Panc1 (cell line): ENCODE measurements at regions not wholly inside any gene's neighbourhood (a gene's known extent, or its start where the extent isn't known, plus 50 kb on each side); places are given as distances from the start of the nearest gene placed in this dataset.

ENCODE experiments used
- CTCF ChIP-seq: fragments of 450-650 bp; IDR thresholded peaks from 2 replicates; pipeline ENCODE4 v1.5.1; 2017; ENCODE audit warnings: mild to moderate bottlenecking
- POLR2AphosphoS5 ChIP-seq: IDR thresholded peaks from 2 replicates; pipeline ENCODE4 v1.6.1; 2012; ENCODE audit warnings: mild to moderate bottlenecking, low read depth, low read length, moderate library complexity
- SIN3A ChIP-seq: IDR thresholded peaks from 2 replicates; pipeline ENCODE4 v1.6.1; 2012; ENCODE audit warnings: low read depth, mild to moderate bottlenecking, low read length, moderate library complexity, borderline replicate concordance; ENCODE audit not compliant: insufficient read depth
- TCF7L2 ChIP-seq: IDR thresholded peaks from 2 replicates; pipeline ENCODE4 v1.6.1; 2011; ENCODE audit warnings: mild to moderate bottlenecking, low read depth, low read length, inconsistent platforms
- TF ChIP-seq, protein P1 (sequence below), 2 experiments: IDR thresholded peaks; 2 replicates each; pipeline ENCODE4 v1.6.1; 2011 to 2012; ENCODE audit warnings: low read depth in 2 of 2, control low read depth in 1 of 2, low read length in 1 of 2, mild to moderate bottlenecking in 1 of 2, moderate library complexity in 1 of 2; ENCODE audit not compliant: insufficient read depth in 1 of 2

DNA sequence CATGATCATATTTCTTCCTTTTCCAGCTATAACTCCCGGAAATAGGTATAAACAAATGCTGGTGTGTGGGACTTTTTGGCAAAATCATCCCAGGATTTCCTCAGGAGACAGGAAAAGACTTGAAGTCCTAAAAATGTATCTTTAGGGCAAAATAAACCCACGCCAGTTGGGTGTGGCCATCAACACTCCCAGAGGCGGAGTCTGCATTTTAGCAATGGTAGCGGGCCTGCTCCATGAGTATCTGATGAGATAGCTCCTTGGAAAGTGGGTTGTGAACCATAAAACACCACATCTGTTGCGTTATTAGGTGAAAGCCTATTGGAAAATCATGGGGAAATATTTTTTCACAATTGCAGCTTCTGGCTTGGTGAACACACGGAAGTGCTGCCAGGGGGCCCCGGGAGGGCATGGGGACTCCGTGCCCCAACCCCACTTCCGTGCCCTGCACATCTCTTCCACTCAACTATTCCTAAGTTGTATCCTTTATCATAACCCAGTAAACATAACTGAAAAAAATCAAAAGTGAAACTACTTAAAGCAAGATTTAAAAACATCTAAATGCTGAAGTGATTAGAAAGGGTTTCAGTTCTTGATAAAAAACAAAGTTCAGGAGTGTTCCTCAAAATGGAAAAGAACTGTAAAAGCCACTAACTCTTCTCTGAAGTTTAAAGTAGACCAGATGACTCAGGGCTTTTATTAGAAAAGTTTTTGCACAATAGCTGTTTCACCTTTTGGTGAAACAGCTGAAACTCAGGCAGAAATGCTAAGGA lies 111.2 kb downstream of the LRRC70 start:
- no peak for TF ChIP-seq CTCF
- TF ChIP-seq, protein P1, sequence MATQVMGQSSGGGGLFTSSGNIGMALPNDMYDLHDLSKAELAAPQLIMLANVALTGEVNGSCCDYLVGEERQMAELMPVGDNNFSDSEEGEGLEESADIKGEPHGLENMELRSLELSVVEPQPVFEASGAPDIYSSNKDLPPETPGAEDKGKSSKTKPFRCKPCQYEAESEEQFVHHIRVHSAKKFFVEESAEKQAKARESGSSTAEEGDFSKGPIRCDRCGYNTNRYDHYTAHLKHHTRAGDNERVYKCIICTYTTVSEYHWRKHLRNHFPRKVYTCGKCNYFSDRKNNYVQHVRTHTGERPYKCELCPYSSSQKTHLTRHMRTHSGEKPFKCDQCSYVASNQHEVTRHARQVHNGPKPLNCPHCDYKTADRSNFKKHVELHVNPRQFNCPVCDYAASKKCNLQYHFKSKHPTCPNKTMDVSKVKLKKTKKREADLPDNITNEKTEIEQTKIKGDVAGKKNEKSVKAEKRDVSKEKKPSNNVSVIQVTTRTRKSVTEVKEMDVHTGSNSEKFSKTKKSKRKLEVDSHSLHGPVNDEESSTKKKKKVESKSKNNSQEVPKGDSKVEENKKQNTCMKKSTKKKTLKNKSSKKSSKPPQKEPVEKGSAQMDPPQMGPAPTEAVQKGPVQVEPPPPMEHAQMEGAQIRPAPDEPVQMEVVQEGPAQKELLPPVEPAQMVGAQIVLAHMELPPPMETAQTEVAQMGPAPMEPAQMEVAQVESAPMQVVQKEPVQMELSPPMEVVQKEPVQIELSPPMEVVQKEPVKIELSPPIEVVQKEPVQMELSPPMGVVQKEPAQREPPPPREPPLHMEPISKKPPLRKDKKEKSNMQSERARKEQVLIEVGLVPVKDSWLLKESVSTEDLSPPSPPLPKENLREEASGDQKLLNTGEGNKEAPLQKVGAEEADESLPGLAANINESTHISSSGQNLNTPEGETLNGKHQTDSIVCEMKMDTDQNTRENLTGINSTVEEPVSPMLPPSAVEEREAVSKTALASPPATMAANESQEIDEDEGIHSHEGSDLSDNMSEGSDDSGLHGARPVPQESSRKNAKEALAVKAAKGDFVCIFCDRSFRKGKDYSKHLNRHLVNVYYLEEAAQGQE (IDR thresholded peaks at IDR 0.05; ENCODE audit: insufficient read depth in 1 of 2, low read depth in 2 of 2, low read length in 1 of 2), result no peak
- no peak for TF ChIP-seq POLR2AphosphoS5
- no peak for TF ChIP-seq SIN3A
- TF ChIP-seq TCF7L2, result 0 out of 2 replicates have a peak, but pooled peaks have one; percentile 20
